Endothelial cell of umbilical vein (primary cell): ENCODE measurements at regions not wholly inside any gene's neighbourhood (a gene's known extent, or its start where the extent isn't known, plus 50 kb on each side); places are given as distances from the start of the nearest gene placed in this dataset.

Source experiments
- BruUV-seq: library from RNA; stranded (reverse); fragments of 400-500 nt; replicated peaks from 2 replicates; lab custom pipeline; 2021; lab: Mats Ljungman, UMichigan
- CTCF ChIA-PET: fragments of 300-600, 350-600 bp; sonication (Branson Sonifier 250); formaldehyde crosslinking; loops from one replicate; lab custom pipeline; 2021; ENCODE audit warnings: antibody characterized with exemption, inconsistent platforms; lab: Charles Lee
- POLR2A ChIA-PET: fragments of 300-600, 350-600 bp; sonication (Branson Sonifier 250); formaldehyde crosslinking; loops from one replicate; lab custom pipeline; 2021; ENCODE audit warnings: antibody characterized with exemption, inconsistent platforms; lab: Charles Lee
- DNase-seq: peaks from one replicate; pipeline ENCODE4 v3.0.0-alpha.2; 2011; ENCODE audit warnings: low read depth, low spot score
- FAIRE-seq: peaks from 2 replicates; lab custom pipeline; 2011; peaks lifted over from hg19 to GRCh38; lab: Jason Lieb, UNC
- H2AFZ ChIP-seq: 2 replicates; pipeline ENCODE4 v1.6.0; 2012; ENCODE audit warnings: low read depth, low read length, control low read depth, inconsistent platforms
- H3K27ac ChIP-seq: 2 replicates; pipeline ENCODE4 v1.5.1; 2011; ENCODE audit warnings: low read depth, mild to moderate bottlenecking, control low read depth, low read length, moderate library complexity; ENCODE audit not compliant: insufficient read depth
- H3K27me3 ChIP-seq, 2 experiments: 2 replicates each; pipeline versions ENCODE4 v1.6.0 to v1.6.1; 2011; ENCODE audit warnings: low read length in 2 of 2, mixed read lengths in 1 of 2; ENCODE audit not compliant: control insufficient read depth in 2 of 2, insufficient read depth in 2 of 2
- H3K36me3 ChIP-seq, 2 experiments: 2 replicates in 1 of 2; 3 replicates in 1 of 2; pipeline ENCODE4 v1.5.1; 2011; ENCODE audit warnings: low read length in 2 of 2, mild to moderate bottlenecking in 1 of 2, moderate library complexity in 1 of 2; ENCODE audit not compliant: control insufficient read depth in 2 of 2, insufficient read depth in 2 of 2; ENCODE audit errors: extremely low read depth in 1 of 2
- H3K4me1 ChIP-seq: 3 replicates; pipeline ENCODE4 v1.5.1; 2011; ENCODE audit warnings: mild to moderate bottlenecking, low read length; ENCODE audit not compliant: control insufficient read depth, insufficient read depth; ENCODE audit errors: extremely low read depth
- H3K4me2 ChIP-seq: 2 replicates; pipeline ENCODE4 v1.6.1; 2011; ENCODE audit warnings: low read length, control low read depth, mixed read lengths; ENCODE audit not compliant: insufficient read depth
- H3K4me3 ChIP-seq, 3 experiments: fragments of 200-600 bp in 1 of 3; sonication (generic), shearing (Covaris generic) in 1 of 3; replicated peaks in 1 of 3; 2 replicates each; pipeline ENCODE4 v1.5.1; 2011 to 2016; ENCODE audit warnings: control low read depth in 3 of 3, low read length in 3 of 3, mild to moderate bottlenecking in 2 of 3, inconsistent platforms in 1 of 3, low read depth in 1 of 3, moderate library complexity in 1 of 3; ENCODE audit not compliant: insufficient read depth in 1 of 3
- H3K79me2 ChIP-seq: 2 replicates; pipeline ENCODE4 v1.6.0; 2012; ENCODE audit warnings: low read length, inconsistent platforms; ENCODE audit not compliant: control insufficient read depth, insufficient read depth
- H3K9ac ChIP-seq: replicated peaks from 2 replicates; pipeline ENCODE3; 2011; ENCODE audit warnings: low read length, control low read depth; ENCODE audit not compliant: insufficient read depth; ENCODE audit errors: extremely low read depth
- H3K9me1 ChIP-seq: replicated peaks from 3 replicates; pipeline ENCODE4 v1.6.0; 2011; ENCODE audit warnings: mild to moderate bottlenecking, low read length; ENCODE audit not compliant: control insufficient read depth, insufficient read depth; ENCODE audit errors: extremely low read depth
- H3K9me3 ChIP-seq: replicated peaks from 2 replicates; pipeline ENCODE4 v1.5.1; 2012; ENCODE audit warnings: low read length, inconsistent platforms; ENCODE audit not compliant: control insufficient read depth, insufficient read depth
- H4K20me1 ChIP-seq: replicated peaks from 2 replicates; pipeline ENCODE3; 2011; ENCODE audit warnings: mild to moderate bottlenecking, low read length; ENCODE audit not compliant: control insufficient read depth, insufficient read depth; ENCODE audit errors: extremely low read depth
- CTCF ChIP-seq, 2 donors: IDR thresholded peaks; 1 replicate in 1 of 2; 2 replicates in 1 of 2; pipeline ENCODE4 v1.5.1; 2011; ENCODE audit warnings: low read length in 2 of 2, mild to moderate bottlenecking in 2 of 2, moderate library complexity in 2 of 2, control low read depth in 1 of 2, inconsistent platforms in 1 of 2, low read depth in 1 of 2; ENCODE audit not compliant: insufficient read depth in 1 of 2; ENCODE audit errors: extremely low read depth in 1 of 2
- EZH2 ChIP-seq: IDR thresholded peaks from 2 replicates; pipeline ENCODE4 v1.6.1; 2012; ENCODE audit warnings: borderline replicate concordance, low read depth, mild to moderate bottlenecking, moderate library complexity, low read length, inconsistent platforms; ENCODE audit not compliant: severe bottlenecking
- FOS ChIP-seq: IDR thresholded peaks from 2 replicates; pipeline ENCODE4 v1.6.1; 2011; ENCODE audit warnings: mild to moderate bottlenecking, low read length, moderate library complexity, borderline replicate concordance; ENCODE audit not compliant: insufficient read depth
- GATA2 ChIP-seq: IDR thresholded peaks from 2 replicates; pipeline ENCODE4 v1.7.0; 2011; ENCODE audit warnings: low read depth, mild to moderate bottlenecking, moderate library complexity, mixed read lengths, low read length; ENCODE audit not compliant: insufficient read length, insufficient read depth
- JUN ChIP-seq: IDR thresholded peaks from 2 replicates; pipeline ENCODE4 v1.6.1; 2011; ENCODE audit warnings: borderline replicate concordance, low read depth; ENCODE audit not compliant: insufficient read length, insufficient read depth
- MAX ChIP-seq: IDR thresholded peaks from 2 replicates; pipeline ENCODE4 v1.6.1; 2011; ENCODE audit not compliant: insufficient read depth, insufficient read length
- MYC ChIP-seq: IDR thresholded peaks from one replicate; pipeline ENCODE4 v1.6.1; 2011; ENCODE audit warnings: mild to moderate bottlenecking, low read depth, low read length
- POLR2A ChIP-seq: IDR thresholded peaks from 2 replicates; pipeline ENCODE4 v1.6.1; 2012; ENCODE audit warnings: low read depth, mild to moderate bottlenecking, control low read depth, low read length
- POLR2AphosphoS5 ChIP-seq: IDR thresholded peaks from 2 replicates; pipeline ENCODE4 v1.6.1; 2012; ENCODE audit warnings: low read depth, mild to moderate bottlenecking, control low read depth, low read length, moderate library complexity; ENCODE audit not compliant: insufficient read depth
- dilution Hi-C: fragments of 300-500 bp; cut with MboI; formaldehyde crosslinking; loops from one replicate; pipeline ENCODE4 v1.15.0; 2019; ENCODE audit warnings: low sequenced_read_pairs; ENCODE audit not compliant: extremely low pct_ligation_motif_present
- intact Hi-C: fragments of 100-400 bp; cut with micrococcal nuclease; formaldehyde crosslinking; loops from one replicate; pipeline ENCODE4 v1.10.0; 2022

- no peak for FAIRE-seq
- H3K4me2 ChIP-seq = no peak overlapping the region
These were observed 51.0 kb upstream of the IL12A start for GRCh38 chr3:159937561-159938166.

DNA sequence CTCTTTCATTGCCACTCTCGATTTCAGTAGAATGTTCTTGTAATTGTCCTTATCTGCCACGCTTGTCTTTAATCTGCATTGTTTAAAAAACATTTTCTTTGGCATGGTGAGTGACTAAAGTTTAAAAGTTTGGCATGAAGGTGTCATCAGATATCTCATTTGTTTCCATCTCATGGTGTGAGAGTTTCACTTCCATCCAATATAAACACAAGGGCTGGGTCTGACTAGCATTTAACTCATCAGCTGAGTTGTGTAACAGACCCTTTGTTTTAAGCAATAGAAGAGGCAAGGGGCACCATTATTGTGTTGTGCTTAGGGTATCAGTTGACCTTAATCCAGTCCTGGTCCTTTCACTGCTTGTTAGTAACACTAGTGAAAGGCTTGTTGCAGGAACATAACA lies 49.9 kb upstream of the IL12A start:
- POLR2A ChIA-PET = no interaction called here
- FAIRE-seq = no peak
- H3K27ac ChIP-seq = no peak overlapping the region
- no peak for DNase-seq
- no peaks in the 10 kb centered on the region for H3K79me2 ChIP-seq
- H4K20me1 ChIP-seq = no peaks in the 10 kb centered on the region
- no peak overlapping the region for H3K9ac ChIP-seq
- H3K36me3 ChIP-seq = no peaks in the 10 kb centered on the region
- H3K27me3 ChIP-seq = no peaks in the 10 kb centered on the region
- no peaks in the 10 kb centered on the region for H3K9me3 ChIP-seq
- dilution Hi-C loops (no loop called here), intact Hi-C loops (no loop called here)
- H3K9me1 ChIP-seq = peaks cover 2% of the 10 kb centered on the region
- BruUV-seq = no TSS peak
- H3K4me3 ChIP-seq = no peak overlapping the region
- CTCF ChIA-PET = no interaction called here
- no peak overlapping the region for H3K4me2 ChIP-seq
- no peaks in the 10 kb centered on the region for H3K4me1 ChIP-seq
- no peak overlapping the region for H2AFZ ChIP-seq
- no peak for TF ChIP-seq POLR2A
- TF ChIP-seq JUN = no peak
- no peak for TF ChIP-seq CTCF (IDR thresholded peaks at IDR 0.05; ENCODE audit: extremely low read depth in 1 of 2, insufficient read depth in 1 of 2, low read depth in 1 of 2, low read length in 2 of 2)
- TF ChIP-seq FOS = no peak
- TF ChIP-seq MYC = no peak
- no peak for TF ChIP-seq GATA2
- TF ChIP-seq POLR2AphosphoS5 = no peak
- TF ChIP-seq MAX = no peak
- no peak for TF ChIP-seq EZH2

More at GRCh38 chr3:159937561-159938166, 51.0 kb upstream of the IL12A start:
- dilution Hi-C loops (no loop called here), intact Hi-C loops (no loop called here)
- H3K9me1 ChIP-seq = peaks cover 2% of the 10 kb centered on the region
- H3K4me3 ChIP-seq = no peak overlapping the region
- no peaks in the 10 kb centered on the region for H3K4me1 ChIP-seq
- no peak overlapping the region for H3K27ac ChIP-seq
- POLR2A ChIA-PET = interaction anchor here (0.6 kb wide), 1 partner anchor 70 kb away, joined by 9 read pairs; no protein-coding TSS in a partner anchor
- CTCF ChIA-PET = interaction anchor here (0.9 to 1.1 kb wide), 2 partner anchors 8 to 50 kb away, joined by 3 read pairs; no protein-coding TSS in a partner anchor
- no peaks in the 10 kb centered on the region for H3K27me3 ChIP-seq
- no TSS peak for BruUV-seq
- no peaks in the 10 kb centered on the region for H3K9me3 ChIP-seq
- no peaks in the 10 kb centered on the region for H4K20me1 ChIP-seq
- H3K36me3 ChIP-seq = no peaks in the 10 kb centered on the region
- no peak overlapping the region for H3K9ac ChIP-seq
- DNase-seq = no peak
- no peaks in the 10 kb centered on the region for H3K79me2 ChIP-seq
- no peak overlapping the region for H2AFZ ChIP-seq
- TF ChIP-seq MYC = no peak
